Fibroblast of skin of scalp (primary cell): ENCODE measurements at regions not wholly inside any gene's neighbourhood (a gene's known extent, or its start where the extent isn't known, plus 50 kb on each side); places are given as distances from the start of the nearest gene placed in this dataset.
A peak's percentile ranks its signal among the peaks of the same experiment; 100 is the strongest.

ENCODE experiments used
- DNase-seq: peaks from one replicate; pipeline ENCODE4 v3.0.0-alpha.2; 2013

DNA sequence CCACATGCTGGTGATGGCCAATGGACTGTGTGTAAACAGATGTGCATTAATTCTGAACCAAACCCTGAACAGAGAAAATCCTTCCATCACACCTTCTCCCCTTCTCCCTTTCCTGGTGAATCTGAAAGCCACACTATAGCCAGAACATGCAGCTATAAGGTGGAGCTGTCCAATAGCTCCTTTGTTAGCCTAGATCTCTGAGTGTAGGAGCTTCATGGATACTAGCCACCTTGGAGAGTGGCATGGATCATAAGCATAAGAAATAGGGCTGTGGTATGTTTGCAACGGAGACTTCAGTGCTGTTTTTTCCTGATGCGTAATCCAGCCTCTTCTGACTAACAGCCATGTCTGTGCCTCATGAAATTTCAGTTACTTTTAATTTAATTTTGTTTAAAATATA, 364.5 kb downstream of the BTG1 start:
- DNase-seq, result peak; percentile 47

DNA sequence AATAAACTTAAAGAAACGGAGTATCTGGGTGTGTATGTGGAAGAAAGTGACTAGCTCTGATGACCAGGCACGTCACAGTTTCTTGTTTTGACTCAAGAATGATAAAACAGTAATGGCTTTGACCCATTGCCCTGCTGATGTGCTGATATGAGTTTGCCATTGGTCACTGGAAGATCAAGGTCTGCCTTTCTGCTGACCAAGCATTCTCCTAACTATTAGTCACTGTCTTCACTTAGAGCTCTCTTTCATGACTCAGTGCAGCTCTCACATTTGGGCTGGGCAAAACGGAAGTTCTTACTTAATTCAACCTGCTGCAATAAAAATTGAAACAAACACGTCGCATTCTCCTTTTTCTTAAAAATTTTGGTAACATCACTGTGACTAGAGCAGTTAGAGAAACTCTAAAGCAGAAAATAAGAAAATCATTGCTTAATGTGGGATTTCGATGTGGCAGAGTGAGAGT, 366.7 kb downstream of the BTG1 start:
- DNase-seq, result peak; percentile 81

DNA sequence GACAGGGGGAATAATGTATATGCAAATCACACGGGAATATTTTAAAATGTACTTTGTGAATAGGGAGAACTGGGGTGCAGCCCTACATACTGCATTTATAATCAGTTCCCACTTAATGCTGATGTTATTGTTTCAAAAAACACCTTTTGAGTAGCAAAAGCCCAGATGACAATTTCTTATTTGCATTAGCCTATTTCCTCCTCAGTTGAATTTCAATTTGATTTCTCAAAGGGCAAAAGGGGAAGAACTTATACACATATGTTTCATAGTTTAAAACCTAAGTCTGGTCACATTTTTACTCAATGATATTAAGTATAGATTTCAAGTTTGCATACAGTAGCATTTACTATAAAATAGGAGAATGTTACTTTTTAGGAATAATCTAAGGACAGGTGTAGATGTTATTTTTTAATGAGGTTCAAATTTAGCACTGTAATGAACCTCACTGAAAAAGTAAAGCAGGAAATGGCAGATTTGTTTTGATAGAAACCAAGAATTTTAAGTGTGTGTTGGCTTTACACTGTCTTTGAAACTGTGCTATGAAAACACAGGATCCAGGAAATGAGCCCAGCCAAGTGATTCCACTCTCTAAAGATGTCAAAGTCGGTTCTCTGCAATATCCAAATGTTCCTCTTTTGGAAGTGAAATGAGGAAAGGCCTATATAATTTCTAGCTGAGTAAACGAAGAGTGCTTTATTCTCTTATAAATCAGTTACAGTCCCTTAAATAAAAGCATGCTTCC, 367.4 kb downstream of the BTG1 start:
- DNase-seq, result peak; percentile 14

DNA sequence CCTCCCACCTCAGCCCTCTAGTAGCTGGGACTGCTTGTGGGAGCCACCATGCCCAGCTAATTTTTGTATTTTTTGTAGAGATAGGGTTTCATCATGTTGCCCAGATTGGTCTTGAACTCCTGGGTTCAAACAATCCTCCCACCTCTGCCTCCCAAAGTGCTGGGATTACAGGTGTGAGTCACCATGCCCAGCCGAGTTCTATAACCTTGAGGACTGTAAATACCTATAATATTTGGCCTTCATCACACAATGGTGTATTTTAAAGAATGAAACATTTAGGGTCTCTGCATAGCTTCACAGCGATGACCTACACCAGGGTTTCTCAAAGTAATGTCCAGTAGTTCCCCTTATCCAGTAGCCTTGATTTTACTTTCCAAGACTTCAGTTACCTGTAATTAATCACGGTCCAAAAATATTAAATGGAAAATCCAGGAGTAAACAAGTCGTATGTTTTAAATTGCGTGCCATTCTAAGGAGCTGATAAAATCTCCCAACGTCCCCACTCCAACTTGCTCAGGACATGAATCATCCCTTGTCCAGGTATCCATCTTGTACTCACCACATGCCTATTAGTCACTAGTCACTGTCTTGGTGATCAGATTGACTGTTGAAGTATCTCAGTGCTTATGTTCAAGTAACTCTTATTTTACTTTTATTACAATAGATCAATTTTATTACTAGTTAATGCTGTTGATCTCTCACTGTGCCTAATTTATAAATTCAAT, 368.2 kb downstream of the BTG1 start:
- DNase-seq, result no peak

DNA sequence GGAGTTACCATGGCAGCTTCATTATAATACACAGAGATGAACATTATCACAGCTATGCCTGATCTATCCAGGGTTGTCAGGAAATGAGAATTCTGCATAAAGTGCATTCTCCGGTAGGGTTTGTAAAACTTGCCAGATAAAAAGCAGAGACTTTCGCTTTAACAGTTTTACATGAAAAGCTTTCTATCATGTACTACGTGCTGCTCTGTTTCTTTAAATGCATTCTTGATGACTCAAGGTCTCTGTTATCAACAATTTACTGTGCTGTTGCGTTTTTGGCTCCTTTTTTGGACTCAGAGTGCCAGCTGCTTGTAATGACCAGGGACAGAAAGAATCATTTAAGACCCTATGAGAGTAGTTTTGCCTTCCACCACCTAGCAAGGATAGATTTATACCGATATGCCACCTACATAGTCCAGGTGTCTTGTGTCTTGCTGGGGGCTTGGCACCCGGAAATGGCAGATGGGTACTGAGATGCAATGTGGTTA, 371.2 kb downstream of the BTG1 start:
- peak; percentile 46 for DNase-seq

DNA sequence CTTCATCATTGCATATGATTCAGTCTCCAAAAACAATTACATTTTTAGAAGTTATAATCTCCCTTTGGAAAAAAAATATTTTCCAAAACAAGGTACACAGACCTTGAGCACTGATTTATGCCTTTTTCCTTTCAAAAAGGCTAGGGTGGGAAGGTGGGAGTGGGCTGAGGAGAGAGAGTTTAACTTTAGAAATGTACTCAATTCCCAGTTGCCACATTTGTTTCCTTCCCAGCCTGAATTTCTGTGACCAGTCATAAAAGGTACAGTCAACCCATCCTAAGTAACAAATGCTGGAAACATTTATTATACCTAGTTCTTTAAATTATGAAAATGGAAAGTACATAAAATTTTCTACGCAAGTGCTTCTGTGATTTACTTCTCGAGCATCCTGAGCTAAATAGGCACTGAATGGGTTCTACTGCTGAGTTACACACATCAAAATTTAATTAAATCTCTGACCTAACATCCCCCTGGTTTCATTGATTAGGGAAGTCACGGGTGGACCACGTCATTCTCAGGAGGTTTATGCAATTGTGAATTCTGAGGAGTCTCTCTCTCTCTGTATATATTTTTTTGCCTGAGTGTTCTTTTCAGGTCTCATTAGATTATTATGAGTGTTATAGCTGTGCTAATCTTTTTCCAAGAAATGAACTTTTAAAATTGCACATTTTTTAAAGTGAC, 371.8 kb downstream of the BTG1 start:
- no peak for DNase-seq

DNA sequence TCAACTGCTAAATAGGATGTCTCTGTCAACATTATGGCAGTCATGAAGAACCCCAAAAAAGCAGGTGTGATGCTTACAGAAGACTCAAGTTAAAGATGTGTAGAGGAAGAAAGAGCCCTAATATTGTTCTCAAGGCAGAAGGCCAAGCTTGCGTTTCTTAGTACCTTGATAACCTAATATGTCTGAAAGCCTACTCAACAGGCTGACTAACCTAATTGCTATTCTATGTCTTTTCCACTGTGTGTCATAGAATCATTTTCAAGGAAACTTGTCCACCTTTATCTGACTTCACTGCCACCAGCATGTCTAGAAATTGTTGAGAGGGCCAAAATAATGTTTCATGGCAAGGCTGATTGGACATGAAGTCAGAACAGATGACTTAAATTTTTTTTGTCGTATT, 373.2 kb downstream of the BTG1 start:
- no peak for DNase-seq

DNA sequence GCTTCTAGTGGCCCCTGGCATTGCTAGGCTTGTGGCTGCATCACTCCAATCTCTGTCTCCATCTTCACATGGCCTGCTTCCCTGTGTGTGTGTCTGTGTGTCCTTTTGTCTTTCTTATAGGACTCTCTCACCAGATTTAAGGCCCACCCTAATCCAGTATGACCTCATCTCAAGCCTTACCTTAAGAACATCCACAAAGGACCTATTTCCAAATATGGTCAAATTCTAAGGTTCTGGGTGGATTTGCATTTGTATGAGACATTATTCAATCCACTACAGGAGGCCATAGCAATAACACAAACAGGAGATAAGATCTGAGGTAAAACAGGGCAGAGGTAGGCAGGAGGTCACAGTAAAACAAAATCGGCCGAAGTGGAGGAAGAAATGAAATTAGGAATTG, 375.9 kb downstream of the BTG1 start:
- no peak for DNase-seq

DNA sequence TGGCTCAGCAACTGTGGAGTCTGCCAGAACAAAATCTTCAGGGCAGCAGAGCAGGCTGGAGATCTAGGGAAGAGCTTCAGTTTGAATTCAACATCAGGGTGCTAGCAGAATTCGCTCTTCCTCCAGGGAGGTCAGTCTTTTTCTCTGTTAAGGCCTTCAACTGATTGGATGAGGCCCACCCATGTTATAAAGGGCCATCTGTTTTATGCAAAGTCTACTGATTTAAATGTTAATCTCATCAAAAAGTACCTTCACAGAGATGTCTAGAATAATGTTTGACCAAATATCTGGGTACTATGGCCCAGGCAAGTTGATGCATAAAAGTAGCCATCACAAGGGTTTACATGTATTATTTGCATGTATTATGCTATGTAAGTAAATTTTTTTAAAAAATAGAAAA, 378.4 kb downstream of the BTG1 start:
- DNase-seq, result no peak

DNA sequence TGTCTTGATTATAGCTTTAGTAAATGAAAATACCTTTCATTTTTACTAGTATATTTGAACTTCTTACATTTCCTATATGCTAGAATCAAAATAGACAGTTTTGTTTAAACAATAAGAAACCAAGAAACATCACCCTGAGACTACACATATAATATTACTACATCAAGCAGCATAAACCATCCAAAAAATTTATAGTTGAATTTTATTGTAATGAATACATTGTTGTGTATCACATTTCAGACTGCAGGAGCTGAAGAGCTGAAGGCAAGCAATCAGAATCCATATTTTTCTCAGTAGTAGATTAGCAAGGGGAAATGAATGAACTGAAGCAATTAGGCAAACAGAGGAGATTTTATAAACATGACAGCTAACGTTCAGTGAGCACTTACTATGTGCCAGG, 379.2 kb downstream of the BTG1 start:
- DNase-seq, result no peak

DNA sequence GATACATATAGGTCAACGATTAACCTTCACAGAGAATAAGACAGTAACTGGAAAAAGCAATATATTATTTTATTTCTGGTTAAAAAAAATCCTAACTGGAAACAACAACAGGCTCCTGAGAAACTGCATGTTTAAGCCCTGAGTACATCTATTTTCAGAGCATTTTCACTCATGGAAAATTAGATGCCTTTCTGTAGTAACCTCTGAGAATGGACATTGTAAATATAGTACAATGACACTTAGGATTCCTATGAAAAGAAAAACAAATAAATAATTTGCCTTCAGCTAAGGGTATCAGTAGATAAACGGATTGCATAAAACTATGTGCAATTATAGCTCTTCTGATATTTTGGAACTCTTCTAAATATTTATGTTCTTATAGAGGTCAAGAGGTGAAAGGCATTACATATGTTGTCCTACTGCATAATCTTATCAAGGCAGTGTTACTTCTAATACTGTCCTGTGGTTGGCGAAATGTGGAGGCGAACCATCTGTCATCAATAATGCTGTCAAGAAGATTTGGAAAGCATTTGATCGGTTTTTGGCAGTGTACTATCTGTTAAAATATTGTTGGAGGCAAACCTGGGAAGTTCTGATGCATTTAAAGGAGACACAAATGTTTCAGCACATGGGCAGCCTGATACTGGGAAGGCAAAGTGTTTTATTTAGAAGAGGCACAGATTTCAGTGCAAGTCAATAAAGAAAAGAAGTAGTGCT, 381.8 kb downstream of the BTG1 start:
- DNase-seq, result no peak

DNA sequence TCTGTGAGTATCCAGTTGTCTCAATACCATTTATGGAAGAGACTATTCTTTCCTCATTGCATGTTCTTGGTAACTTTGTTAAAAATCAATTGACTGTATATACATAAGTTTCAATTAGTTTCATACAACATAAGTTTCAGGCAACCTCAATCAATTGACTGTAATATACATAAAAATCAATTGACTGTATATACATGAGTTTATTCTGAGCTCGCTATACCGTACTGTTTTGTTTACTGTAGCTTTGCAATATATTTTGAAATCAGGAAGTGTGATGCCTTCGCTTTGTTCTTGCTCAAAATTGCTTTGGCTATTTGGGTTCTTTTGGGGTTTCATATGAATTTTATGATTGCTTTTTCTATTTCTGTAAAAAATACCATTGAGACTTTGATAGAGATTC, 392.0 kb downstream of the BTG1 start:
- no peak for DNase-seq

DNA sequence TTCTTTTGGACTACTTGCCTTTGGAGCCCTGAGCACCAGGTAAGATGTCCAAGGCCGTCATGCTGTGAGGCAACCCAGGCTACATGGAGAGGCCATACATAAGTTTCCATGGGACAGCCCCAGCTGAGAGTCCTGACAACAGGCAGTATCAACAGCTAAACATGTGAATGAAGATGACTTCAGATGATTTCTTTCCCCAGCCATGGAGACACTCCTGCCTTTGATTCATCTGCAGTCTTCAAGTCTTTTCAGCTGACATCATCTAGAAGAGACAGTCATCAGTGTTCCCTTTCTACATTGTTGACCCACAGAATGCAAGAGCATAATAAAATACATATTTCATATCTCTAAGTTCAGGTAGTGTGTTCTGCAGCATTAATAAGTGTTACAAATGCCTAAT, 398.7 kb downstream of the BTG1 start:
- DNase-seq, result no peak

DNA sequence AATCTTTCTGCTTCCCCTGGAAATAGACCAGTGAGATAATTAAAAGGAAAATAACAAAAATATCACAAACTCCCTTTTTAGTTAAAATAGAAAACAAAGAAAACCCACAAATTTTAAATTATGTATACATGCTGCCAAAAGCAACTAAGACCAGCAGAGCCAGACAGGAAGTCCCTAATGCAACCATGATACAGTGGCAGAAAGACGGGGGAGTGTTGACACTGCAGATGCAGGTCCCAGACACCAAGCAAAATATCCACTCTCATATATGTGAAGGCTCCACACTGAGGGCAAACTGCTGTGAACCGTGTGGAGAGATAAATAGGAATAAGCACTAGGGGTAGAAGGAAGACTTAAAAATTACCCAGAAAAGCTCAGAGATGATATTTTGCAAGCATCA, 401.0 kb downstream of the BTG1 start:
- DNase-seq, result peak; percentile 7

DNA sequence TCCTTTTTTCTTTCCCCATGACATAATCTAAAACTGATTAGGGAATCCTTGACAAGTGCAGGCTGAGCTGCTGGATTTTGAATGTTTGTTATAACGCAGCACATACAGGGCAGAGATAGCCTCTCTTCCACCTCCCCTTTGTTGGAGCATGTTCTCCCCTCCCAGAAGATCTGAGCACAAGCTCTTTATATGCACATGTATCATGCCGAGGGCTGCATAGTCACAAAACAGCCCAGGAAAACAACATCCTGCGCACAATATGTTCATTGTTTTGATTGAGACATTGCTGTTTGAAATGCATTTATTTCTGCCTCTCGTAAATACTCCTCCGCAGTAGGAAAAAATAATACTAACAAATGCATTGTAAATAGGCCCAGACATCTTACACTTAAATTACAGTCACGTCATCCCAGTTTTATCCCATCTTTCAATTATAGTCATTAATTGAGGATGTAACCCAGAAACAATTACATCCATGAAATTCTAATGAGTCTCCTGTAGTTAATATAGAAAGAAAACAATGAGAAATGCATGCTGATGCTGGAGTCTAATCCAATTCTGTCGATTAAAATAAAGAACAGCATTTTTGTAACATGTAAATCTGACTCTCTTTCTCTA, 401.8 kb downstream of the BTG1 start:
- DNase-seq, result no peak

DNA sequence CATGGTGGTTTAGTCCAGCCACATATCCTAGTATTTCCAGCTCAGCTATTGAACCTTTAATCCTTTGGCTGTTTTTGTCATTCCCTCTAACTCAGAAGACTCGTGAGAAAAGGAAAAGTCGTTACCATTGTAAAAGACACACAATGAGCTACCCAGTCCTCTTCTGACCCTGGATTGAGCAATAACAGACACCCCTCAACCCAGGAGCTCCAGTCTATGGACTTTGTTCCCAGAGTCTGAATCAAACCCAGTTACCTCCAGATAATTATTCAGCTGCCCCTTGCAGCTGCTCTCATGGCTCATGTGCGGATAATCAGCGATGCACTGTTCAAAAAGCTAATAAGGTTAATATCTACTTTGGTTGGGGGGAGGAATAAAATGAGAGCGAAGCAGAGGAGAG, 402.4 kb downstream of the BTG1 start:
- no peak for DNase-seq

DNA sequence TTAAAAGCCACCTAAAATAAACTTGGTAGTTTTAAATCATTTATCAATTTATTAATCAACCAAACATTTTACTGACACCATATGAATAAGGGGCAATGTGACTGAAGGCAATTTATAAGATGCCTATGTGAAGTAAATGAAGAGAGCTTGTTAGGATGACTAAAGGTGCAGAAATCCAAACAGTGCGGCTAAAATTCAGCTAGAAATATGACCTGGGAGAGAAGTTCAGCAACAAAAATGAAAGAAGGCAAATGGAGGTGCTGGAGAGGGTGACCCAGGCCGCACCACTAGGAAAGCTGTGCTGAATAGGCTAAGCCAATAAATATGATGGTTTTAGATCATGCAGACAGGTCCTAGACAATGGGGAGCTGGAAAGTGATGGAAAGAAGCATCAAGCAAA, 403.7 kb downstream of the BTG1 start:
- no peak for DNase-seq

DNA sequence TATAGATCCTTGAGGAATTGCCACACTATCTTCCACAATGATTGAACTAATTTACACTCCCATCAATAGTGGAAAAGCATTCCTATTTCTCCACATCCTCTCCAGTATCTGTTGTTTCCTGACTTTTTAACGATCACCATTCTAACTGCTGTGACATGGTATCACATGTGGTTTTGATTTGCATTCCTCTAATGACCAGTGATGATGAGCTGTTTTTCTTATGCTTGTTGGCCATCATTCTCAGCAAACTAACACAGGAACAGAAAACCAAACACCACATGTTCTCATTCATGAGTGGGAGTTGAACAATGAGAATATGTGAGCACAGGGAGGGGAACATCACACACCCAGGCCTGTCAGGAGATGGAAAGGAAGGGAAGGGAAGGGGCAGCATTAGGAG, 411.8 kb downstream of the BTG1 start:
- peak; percentile 68 for DNase-seq

DNA sequence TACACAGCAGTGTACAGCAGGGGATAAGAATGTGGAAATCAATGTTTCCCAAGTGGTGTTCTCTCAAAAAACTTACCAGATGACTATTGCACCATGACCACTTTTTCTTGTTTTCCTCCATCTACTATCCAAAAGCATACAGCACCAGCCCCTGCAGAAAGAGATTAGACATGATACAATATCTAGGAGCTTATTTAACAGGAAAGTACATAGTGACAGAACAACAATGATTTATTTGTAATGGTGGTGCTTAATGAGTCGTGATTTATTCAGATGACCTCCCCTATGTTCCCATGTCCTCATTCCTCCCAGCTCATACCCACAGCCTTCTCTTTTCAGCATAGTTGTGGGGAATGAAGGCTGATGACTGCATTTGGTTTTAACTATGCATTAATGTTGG, 413.6 kb downstream of the BTG1 start:
- peak; percentile 56 for DNase-seq

DNA sequence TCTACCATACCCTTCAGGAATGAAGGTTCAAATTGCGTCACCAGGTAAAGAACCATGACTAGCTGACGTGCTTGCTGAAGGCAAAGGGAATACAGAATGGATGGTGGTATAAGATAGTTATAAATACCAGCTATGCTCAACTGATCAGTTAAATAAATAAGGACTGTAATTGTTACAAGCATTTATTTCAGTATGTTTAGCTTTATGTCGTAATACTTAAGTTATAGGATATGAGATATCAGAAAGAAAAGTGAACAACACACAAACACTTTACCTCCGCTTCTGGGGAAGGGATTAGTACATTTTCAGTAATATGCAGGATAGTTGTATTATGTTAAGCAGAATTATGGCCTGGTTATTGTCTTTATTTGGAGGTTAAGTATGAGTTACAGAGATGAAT, 416.1 kb downstream of the BTG1 start:
- no peak for DNase-seq

DNA sequence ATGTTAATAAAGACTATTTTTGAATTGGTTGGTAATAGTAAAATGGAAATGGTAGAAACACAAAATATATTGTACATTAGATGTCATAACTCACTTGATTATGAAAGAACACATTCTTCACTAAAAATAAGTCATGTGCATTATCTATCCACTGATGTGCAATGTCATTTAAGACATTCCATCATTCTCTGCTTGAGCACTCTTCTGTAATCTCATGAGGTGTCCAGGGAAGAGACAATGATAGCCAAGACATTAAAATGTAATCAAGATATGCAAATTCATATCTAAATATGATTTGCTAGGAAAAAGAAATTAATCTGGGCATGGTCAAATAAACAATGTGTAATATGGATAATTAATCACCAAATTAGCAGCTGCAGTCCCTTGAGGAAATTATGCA, 422.5 kb downstream of the BTG1 start:
- DNase-seq, result no peak

DNA sequence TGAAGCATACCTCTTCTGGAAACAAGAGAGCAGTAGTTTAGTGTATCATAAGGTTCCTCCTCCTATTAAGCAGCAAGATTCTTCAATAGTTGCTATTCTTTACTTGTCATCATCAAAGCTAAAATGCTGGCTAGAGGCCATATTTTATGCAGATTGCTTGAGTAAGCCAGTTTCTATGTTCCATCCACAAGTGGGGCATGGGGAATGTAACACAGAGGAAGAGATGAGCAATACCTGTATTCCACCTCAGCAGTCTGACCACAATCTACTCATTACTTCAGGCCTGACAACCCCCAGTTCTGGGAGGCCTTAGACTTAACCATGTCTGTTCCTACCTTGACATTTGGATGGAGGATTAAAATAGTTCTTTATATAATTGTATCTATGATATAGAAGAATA, 423.6 kb downstream of the BTG1 start:
- no peak for DNase-seq

DNA sequence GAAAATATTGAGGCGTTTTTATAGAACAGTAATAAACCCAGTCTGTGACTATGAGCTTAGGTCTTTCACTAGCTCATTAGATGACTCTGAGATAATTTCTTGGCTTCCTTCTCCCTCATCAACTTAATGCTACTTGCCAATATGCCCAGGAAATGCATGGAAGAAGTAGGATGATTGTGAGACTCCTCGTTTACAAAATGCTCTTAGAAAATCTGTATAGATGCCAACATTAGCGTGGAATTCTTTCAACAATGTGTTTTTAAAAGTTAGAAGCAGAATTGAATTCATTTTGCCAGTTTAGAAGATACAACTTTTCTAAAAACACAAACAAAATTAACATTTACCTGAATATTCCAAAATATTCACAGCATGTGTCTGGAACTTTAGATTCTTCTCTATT, 424.6 kb downstream of the BTG1 start:
- no peak for DNase-seq
